ENCODE measurements at regions not wholly inside any gene's neighbourhood (a gene's known extent, or its start where the extent isn't known, plus 50 kb on each side); places are given as distances from the start of the nearest gene placed in this dataset.

- H3K27me3 ChIP-seq (ENCODE audit: control insufficient read depth in 3 of 3, insufficient read depth in 3 of 3, low read length in 3 of 3) = no peaks in the 10 kb centered on the region
- H3K4me3 ChIP-seq (ENCODE audit: low read length in 3 of 3) = no peak overlapping the region
- no peaks in the 10 kb centered on the region for H3K36me3 ChIP-seq (ENCODE audit: control insufficient read depth in 3 of 3, insufficient read depth in 3 of 3, low read length in 3 of 3)
- H3K9ac ChIP-seq (ENCODE audit: low read depth in 1 of 3, low read length in 3 of 3) = no peak overlapping the region
- peaks cover 0 to 5% (median 3%) of the 10 kb centered on the region in 3 donors for H3K4me1 ChIP-seq (ENCODE audit: control insufficient read depth in 3 of 3, insufficient read depth in 3 of 3, low read length in 3 of 3)
- no peaks in the 10 kb centered on the region for H3K9me3 ChIP-seq (ENCODE audit: control insufficient read depth in 3 of 3, low read length in 3 of 3)
- H3K27ac ChIP-seq (ENCODE audit: low read depth, low read length) = no peak overlapping the region
These were observed 157.4 kb upstream of the NAV2 start for GRCh38 chr11:19555266-19555665.

DNA sequence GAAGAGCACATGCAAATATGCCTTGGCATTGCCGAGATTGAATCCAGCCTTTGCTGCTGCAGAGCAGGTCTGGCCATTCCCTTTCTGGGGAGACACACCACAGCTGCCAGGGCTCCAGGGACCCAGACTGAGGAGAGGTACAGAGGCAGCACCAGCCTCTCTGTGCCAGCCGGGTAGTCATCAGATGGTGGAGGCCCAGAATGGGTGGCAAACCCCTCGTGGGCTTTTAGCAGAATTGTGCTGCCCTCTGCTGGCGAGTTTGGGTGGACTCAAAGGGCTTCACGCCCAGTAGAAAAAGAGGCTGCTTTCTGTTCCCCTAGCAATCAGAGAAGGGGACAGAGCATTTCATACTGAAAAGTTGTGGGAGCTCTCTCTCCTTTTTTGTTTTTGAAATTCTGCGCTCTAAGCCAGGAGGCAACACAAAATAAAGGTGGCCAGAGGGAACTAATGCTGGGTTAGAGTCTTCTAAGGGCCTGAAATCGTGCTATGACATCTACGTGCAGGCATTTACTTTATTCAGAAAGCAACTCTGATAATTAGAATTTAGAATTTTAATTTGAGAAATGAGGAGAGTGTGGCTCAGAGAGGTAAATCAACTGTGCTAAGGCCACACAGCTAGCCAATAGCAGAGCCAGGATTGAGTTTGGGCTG is 158.8 kb upstream of the NAV2 start:
- H3K4me3 ChIP-seq (ENCODE audit: low read length in 3 of 3) = no peak overlapping the region
- no peak overlapping the region for H3K9ac ChIP-seq (ENCODE audit: low read depth in 1 of 3, low read length in 3 of 3)
- H3K27ac ChIP-seq (ENCODE audit: low read depth, low read length) = no peak overlapping the region
- no peaks in the 10 kb centered on the region for H3K36me3 ChIP-seq (ENCODE audit: control insufficient read depth in 3 of 3, insufficient read depth in 3 of 3, low read length in 3 of 3)
- H3K4me1 ChIP-seq (ENCODE audit: control insufficient read depth in 3 of 3, insufficient read depth in 3 of 3, low read length in 3 of 3) = peaks cover 0 to 5% (median 3%) of the 10 kb centered on the region in 3 donors
- H3K9me3 ChIP-seq (ENCODE audit: control insufficient read depth in 3 of 3, low read length in 3 of 3) = no peaks in the 10 kb centered on the region
- peaks cover 0 to 3% (median 0%) of the 10 kb centered on the region in 3 donors for H3K27me3 ChIP-seq (ENCODE audit: control insufficient read depth in 3 of 3, insufficient read depth in 3 of 3, low read length in 3 of 3)

GRCh38 chr11:19552656-19553260 is 159.9 kb upstream of the NAV2 start:
- Histone ChIP-seq H3K27ac (ENCODE audit: low read depth, low read length) (no peak overlapping the region), H3K4me3 (ENCODE audit: low read length in 3 of 3) (no peak overlapping the region), H3K27me3 (ENCODE audit: control insufficient read depth in 3 of 3, insufficient read depth in 3 of 3, low read length in 3 of 3) (peaks cover 0 to 3% (median 0%) of the 10 kb centered on the region in 3 donors), H3K4me1 (ENCODE audit: control insufficient read depth in 3 of 3, insufficient read depth in 3 of 3, low read length in 3 of 3) (peaks cover 0 to 5% (median 3%) of the 10 kb centered on the region in 3 donors), H3K9me3 (ENCODE audit: control insufficient read depth in 3 of 3, low read length in 3 of 3) (no peaks in the 10 kb centered on the region), H3K36me3 (ENCODE audit: control insufficient read depth in 3 of 3, insufficient read depth in 3 of 3, low read length in 3 of 3) (no peaks in the 10 kb centered on the region), H3K9ac (ENCODE audit: low read depth in 1 of 3, low read length in 3 of 3) (no peak overlapping the region)

- H3K4me1 ChIP-seq (ENCODE audit: control insufficient read depth in 3 of 3, insufficient read depth in 3 of 3, low read length in 3 of 3) = peaks cover 0 to 3% (median 2%) of the 10 kb centered on the region in 3 donors
- H3K4me3 ChIP-seq (ENCODE audit: low read length in 3 of 3) = no peak overlapping the region
These were observed 160.5 kb upstream of the NAV2 start for GRCh38 chr11:19552161-19552560.

GRCh38 chr11:19551457-19551856 is 161.2 kb upstream of the NAV2 start:
- H3K36me3 ChIP-seq (ENCODE audit: control insufficient read depth in 3 of 3, insufficient read depth in 3 of 3, low read length in 3 of 3) = no peaks in the 10 kb centered on the region
- H3K27me3 ChIP-seq (ENCODE audit: control insufficient read depth in 3 of 3, insufficient read depth in 3 of 3, low read length in 3 of 3) = peaks cover 0 to 3% (median 0%) of the 10 kb centered on the region in 3 donors
- H3K9me3 ChIP-seq (ENCODE audit: control insufficient read depth in 3 of 3, low read length in 3 of 3) = no peaks in the 10 kb centered on the region
- H3K4me3 ChIP-seq (ENCODE audit: low read length in 3 of 3) = no peak overlapping the region
- peaks cover 0 to 3% (median 2%) of the 10 kb centered on the region in 3 donors for H3K4me1 ChIP-seq (ENCODE audit: control insufficient read depth in 3 of 3, insufficient read depth in 3 of 3, low read length in 3 of 3)
- no peak overlapping the region for H3K9ac ChIP-seq (ENCODE audit: low read depth in 1 of 3, low read length in 3 of 3)
- no peak overlapping the region for H3K27ac ChIP-seq (ENCODE audit: low read depth, low read length)

More at GRCh38 chr11:19552161-19552560, 160.5 kb upstream of the NAV2 start:
- H3K36me3 ChIP-seq (ENCODE audit: control insufficient read depth in 3 of 3, insufficient read depth in 3 of 3, low read length in 3 of 3) = no peaks in the 10 kb centered on the region
- H3K27me3 ChIP-seq (ENCODE audit: control insufficient read depth in 3 of 3, insufficient read depth in 3 of 3, low read length in 3 of 3) = peaks cover 0 to 3% (median 0%) of the 10 kb centered on the region in 3 donors
- no peak overlapping the region for H3K27ac ChIP-seq (ENCODE audit: low read depth, low read length)
- H3K9me3 ChIP-seq (ENCODE audit: control insufficient read depth in 3 of 3, low read length in 3 of 3) = no peaks in the 10 kb centered on the region
- no peak overlapping the region for H3K9ac ChIP-seq (ENCODE audit: low read depth in 1 of 3, low read length in 3 of 3)

- H3K9me3 ChIP-seq (ENCODE audit: control insufficient read depth in 3 of 3, low read length in 3 of 3) = no peaks in the 10 kb centered on the region
- no peaks in the 10 kb centered on the region for H3K4me1 ChIP-seq (ENCODE audit: control insufficient read depth in 3 of 3, insufficient read depth in 3 of 3, low read length in 3 of 3)
- H3K27ac ChIP-seq (ENCODE audit: low read depth, low read length) = no peak overlapping the region
- no peaks in the 10 kb centered on the region for H3K36me3 ChIP-seq (ENCODE audit: control insufficient read depth in 3 of 3, insufficient read depth in 3 of 3, low read length in 3 of 3)
- H3K4me3 ChIP-seq (ENCODE audit: low read length in 3 of 3) = no peak overlapping the region
- peaks cover 0 to 6% (median 0%) of the 10 kb centered on the region in 3 donors for H3K27me3 ChIP-seq (ENCODE audit: control insufficient read depth in 3 of 3, insufficient read depth in 3 of 3, low read length in 3 of 3)
- H3K9ac ChIP-seq (ENCODE audit: low read depth in 1 of 3, low read length in 3 of 3) = no peak overlapping the region
These were observed 165.6 kb upstream of the NAV2 start for GRCh38 chr11:19547044-19547443.

DNA sequence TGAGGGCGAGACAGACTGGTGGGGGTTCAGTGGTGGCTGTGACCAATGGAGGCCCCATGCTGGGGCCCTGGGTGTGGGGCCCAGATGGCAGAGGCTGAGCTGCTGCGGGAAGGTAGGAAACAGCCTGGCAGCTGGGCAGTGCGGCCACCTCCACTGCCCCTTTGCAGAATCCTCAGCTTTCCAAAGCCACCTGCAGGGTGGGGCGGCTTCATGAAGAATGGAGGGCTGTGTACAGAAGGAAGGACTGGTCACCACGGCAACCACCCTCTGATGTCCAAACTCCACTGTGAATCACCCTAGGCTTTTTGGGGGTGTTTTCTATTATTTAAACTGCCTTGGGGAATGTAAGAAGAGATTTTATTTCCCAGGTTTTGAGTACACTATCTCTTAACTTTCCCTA is 166.3 kb upstream of the NAV2 start:
- Histone ChIP-seq H3K4me3 (ENCODE audit: low read length in 3 of 3) (no peak overlapping the region), H3K27me3 (ENCODE audit: control insufficient read depth in 3 of 3, insufficient read depth in 3 of 3, low read length in 3 of 3) (peaks cover 0 to 6% (median 0%) of the 10 kb centered on the region in 3 donors), H3K9me3 (ENCODE audit: control insufficient read depth in 3 of 3, low read length in 3 of 3) (no peaks in the 10 kb centered on the region), H3K9ac (ENCODE audit: low read depth in 1 of 3, low read length in 3 of 3) (no peak overlapping the region), H3K36me3 (ENCODE audit: control insufficient read depth in 3 of 3, insufficient read depth in 3 of 3, low read length in 3 of 3) (no peaks in the 10 kb centered on the region), H3K4me1 (ENCODE audit: control insufficient read depth in 3 of 3, insufficient read depth in 3 of 3, low read length in 3 of 3) (no peaks in the 10 kb centered on the region), H3K27ac (ENCODE audit: low read depth, low read length) (no peak overlapping the region)

GRCh38 chr11:19541521-19542049 is 171.1 kb upstream of the NAV2 start:
- Histone ChIP-seq H3K27me3 (ENCODE audit: control insufficient read depth in 3 of 3, insufficient read depth in 3 of 3, low read length in 3 of 3) (peaks cover 0 to 2% (median 0%) of the 10 kb centered on the region in 3 donors), H3K4me1 (ENCODE audit: control insufficient read depth in 3 of 3, insufficient read depth in 3 of 3, low read length in 3 of 3) (no peaks in the 10 kb centered on the region), H3K36me3 (ENCODE audit: control insufficient read depth in 3 of 3, insufficient read depth in 3 of 3, low read length in 3 of 3) (no peaks in the 10 kb centered on the region), H3K27ac (ENCODE audit: low read depth, low read length) (no peak overlapping the region), H3K9ac (ENCODE audit: low read depth in 1 of 3, low read length in 3 of 3) (no peak overlapping the region), H3K9me3 (ENCODE audit: control insufficient read depth in 3 of 3, low read length in 3 of 3) (no peaks in the 10 kb centered on the region), H3K4me3 (ENCODE audit: low read length in 3 of 3) (no peak overlapping the region)

DNA sequence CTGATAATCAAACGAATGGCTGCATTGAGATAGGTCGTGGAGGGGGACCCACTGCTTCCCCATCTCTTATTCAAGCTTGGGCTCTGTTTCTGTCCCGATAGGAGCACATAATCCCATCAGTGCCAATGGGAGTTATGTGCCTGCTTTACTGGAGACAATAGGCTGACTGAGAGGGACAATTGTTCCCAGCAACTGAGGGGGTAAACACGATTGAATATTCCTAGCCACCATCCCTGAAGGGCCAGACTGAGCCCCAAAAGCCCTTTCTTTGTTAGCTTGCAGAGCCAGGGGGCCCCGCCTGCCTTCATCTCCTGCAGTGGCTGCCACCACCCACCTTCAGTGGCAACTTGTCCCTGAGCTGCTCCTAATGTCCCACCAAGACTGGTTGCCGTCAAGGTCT is 172.8 kb upstream of the NAV2 start:
- H3K27ac ChIP-seq (ENCODE audit: low read depth, low read length) = no peak overlapping the region
- H3K4me3 ChIP-seq (ENCODE audit: low read length in 3 of 3) = no peak overlapping the region
- no peaks in the 10 kb centered on the region for H3K9me3 ChIP-seq (ENCODE audit: control insufficient read depth in 3 of 3, low read length in 3 of 3)
- H3K9ac ChIP-seq (ENCODE audit: low read depth in 1 of 3, low read length in 3 of 3) = no peak overlapping the region
- H3K36me3 ChIP-seq (ENCODE audit: control insufficient read depth in 3 of 3, insufficient read depth in 3 of 3, low read length in 3 of 3) = no peaks in the 10 kb centered on the region
- no peaks in the 10 kb centered on the region for H3K27me3 ChIP-seq (ENCODE audit: control insufficient read depth in 3 of 3, insufficient read depth in 3 of 3, low read length in 3 of 3)
- no peaks in the 10 kb centered on the region for H3K4me1 ChIP-seq (ENCODE audit: control insufficient read depth in 3 of 3, insufficient read depth in 3 of 3, low read length in 3 of 3)

- Histone ChIP-seq H3K27me3 (ENCODE audit: control insufficient read depth in 3 of 3, insufficient read depth in 3 of 3, low read length in 3 of 3) (peaks cover 0 to 4% (median 0%) of the 10 kb centered on the region in 3 donors), H3K4me3 (ENCODE audit: low read length in 3 of 3) (no peak overlapping the region), H3K9ac (ENCODE audit: low read depth in 1 of 3, low read length in 3 of 3) (no peak overlapping the region), H3K27ac (ENCODE audit: low read depth, low read length) (no peak overlapping the region), H3K9me3 (ENCODE audit: control insufficient read depth in 3 of 3, low read length in 3 of 3) (no peaks in the 10 kb centered on the region), H3K4me1 (ENCODE audit: control insufficient read depth in 3 of 3, insufficient read depth in 3 of 3, low read length in 3 of 3) (no peaks in the 10 kb centered on the region), H3K36me3 (ENCODE audit: control insufficient read depth in 3 of 3, insufficient read depth in 3 of 3, low read length in 3 of 3) (no peaks in the 10 kb centered on the region)
These were observed 174.7 kb upstream of the NAV2 start for GRCh38 chr11:19537803-19538453.
